ENCODE measurements at regions not wholly inside any gene's neighbourhood (a gene's known extent, or its start where the extent isn't known, plus 50 kb on each side); places are given as distances from the start of the nearest gene placed in this dataset.
"Not testable (repeated sequence)": the region's sequence is repeated elsewhere in the genome, so short reads cannot be mapped to it uniquely, and the experiment has no call there.

DNA sequence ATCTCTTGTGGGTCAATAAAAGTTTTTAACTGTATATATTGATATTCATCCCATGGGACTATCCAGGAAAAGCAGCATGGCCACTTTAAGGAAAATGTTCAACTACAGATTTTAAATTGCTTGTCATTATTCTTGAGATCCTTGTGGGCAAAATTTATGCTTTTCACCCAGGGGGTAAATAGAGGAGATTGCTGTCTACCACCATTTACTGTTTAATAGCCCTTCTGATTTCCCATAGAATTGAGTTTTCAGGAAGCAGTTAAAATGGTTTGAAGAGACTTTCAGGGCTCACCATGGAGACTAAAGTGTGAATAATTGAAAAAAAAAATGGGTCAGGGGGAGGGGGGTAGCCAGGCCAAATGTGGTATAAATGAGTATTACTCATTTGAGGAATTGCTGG, 901.1 kb upstream of the POT1 start:
- no peak for DNase-seq

DNA sequence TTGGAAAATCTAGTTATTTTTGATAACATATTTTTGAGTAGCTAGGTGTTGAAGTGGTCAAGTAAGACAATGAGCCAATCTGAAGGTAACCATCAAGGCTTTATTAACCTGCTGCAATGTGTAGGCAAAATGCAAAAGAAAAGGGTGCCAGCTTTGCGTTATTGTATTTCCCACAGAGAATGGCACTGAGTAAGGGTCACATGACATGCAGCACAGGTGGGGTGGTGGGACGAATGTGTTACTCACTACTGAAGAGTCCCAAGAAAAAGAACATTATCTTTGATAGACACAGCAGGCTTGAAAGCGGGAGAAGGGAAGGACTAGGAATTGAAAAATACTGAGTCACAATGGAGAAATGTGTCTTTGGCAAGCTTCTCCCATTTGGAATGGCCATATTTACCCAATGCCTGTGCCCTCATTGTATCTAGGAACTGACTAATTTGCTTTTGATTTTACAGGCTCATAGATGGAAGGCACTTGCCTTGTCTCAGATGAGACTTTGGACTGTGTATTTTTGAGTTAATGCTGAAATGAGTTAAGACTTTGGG, 898.6 kb upstream of the POT1 start:
- no peak for DNase-seq

DNA sequence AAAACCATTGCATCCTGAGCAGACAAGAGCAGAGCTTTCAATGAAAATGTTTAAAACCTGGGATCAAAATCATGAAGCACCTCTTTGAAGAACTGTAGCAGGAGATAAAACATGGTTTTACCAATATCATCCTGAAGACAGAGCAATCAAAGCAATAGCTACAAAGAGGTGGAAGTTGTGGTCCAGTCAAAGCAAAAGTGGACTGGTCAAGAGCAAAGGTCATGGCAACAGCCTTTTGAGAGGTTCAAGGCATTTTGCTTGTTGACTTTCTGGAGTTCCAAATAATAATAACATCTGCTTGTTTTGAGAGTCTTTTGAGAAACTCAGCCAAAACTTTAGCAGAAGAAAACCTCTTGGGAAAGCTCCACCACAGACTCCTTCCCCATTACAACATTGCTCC, 893.9 kb upstream of the POT1 start:
- no peak for DNase-seq

DNA sequence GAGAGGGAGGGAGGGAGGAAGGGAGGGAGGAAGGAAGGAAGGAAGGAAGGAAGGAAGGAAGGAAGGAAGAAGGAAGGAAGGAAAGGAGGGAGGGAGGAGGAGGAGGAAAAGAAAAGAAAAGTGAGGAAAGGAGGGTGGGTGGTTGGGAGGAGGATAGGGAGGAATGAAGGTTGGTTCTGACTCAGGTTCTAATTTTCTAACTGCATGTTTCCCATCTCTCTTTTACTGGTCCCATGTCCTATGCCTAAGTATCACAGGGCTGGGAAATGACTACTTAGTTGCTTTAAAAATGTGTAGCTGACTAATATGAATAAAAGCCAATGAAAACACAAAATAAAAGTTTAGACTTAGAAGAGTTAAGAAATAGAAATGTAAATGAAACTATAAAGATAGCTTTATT, 890.9 kb upstream of the POT1 start:
- DNase-seq, result no peak

DNA sequence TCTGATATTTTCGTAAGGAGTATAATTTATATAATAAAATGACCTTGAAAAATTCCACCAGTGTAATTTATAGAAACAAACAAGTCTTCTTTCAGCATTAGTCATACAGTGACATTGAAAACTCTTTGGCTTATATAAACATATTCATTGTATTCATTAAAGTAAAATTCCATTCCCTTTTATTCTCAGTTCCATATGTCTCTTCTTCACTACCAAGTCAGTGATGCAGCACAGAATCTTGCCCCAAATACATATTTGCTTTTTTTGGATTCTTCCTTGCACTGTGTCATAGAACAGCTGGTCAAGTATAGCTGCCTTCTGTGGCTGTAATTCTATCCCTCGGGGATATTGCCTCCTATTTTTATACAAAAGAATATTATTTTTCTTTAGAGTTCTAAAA, 884.5 kb upstream of the POT1 start:
- no peak for DNase-seq

DNA sequence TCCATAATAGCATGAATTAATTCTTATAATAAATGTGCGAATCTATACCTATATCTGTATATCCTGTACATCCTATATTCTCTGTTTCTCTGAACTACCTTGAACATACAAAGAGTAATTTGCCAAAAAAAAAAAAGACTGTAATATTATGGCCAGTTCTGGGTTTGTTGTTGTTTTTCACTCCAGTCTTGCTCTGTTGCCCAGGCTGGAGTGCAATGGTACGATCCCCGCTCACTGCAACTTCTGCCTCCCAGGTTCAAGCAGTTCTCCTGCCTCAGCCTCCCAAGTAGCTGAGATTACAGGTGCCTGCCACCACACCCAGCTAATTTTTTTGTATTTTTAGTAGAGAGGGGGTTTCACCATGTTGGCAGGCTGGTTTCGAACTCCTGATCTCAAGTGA, 876.9 kb upstream of the POT1 start:
- not testable (repeated sequence) for DNase-seq

DNA sequence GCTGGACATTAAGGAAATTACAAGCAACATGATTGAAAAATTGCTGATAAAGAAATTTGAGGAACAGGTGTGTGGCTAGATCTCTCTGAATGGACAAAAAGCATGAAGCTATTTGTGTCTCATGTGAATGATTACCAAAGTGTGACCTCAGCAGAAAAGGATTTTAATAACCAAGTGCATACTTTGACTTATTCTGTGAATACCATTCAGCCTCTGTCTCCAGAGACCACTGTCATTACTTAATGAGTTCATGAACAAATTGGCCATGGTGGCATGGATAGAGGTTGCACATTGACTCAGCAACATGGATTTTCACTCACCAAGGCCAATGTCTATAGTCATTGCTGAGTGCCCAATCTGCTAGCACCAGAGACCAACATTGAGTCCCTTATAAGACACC, 874.6 kb upstream of the POT1 start:
- no peak for DNase-seq

DNA sequence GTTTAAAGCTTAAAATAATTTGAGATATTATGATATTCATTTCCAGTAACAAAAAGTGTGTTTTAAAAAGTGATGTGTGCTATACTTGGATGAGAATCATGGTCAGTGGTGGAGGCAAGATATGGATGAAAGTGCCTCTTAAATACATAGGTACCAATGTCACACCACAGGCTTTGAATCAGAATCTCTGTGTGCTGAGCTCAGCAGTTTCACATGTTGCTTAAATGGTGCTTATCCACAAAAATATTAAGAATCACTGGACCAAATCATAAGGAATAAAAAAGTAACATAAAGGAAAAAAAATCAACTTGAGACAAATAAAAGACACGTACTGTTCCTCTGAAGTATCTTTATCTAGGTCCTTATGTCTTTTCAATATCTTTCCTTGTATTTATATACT, 850.5 kb upstream of the POT1 start:
- DNase-seq, result no peak

GRCh38 chr7:125775317-125775716, 845.7 kb upstream of the POT1 start:
- no peak for DNase-seq

GRCh38 chr7:125773113-125773785, 843.6 kb upstream of the POT1 start:
- no peak for DNase-seq

DNA sequence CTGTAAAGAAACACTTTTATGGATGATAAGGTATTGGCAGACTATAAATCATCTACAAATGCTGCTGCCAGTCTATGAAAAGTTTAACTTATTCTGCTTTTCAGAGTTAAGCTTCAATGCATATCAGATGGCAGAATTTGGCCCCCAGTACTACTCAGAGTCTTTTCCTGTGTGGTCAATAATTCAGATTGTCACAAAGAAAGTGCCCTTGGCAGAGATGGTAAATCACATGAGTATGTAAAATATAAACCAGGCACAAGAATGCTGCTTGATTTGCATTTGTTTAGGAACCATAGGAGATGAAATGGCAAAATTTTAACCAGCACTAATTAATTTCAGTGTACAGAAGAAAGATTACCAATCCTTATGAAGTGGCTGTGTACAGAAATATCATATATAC, 818.3 kb upstream of the POT1 start:
- DNase-seq, result no peak

GRCh38 chr7:125746510-125746909, 816.9 kb upstream of the POT1 start:
- DNase-seq, result no peak

DNA sequence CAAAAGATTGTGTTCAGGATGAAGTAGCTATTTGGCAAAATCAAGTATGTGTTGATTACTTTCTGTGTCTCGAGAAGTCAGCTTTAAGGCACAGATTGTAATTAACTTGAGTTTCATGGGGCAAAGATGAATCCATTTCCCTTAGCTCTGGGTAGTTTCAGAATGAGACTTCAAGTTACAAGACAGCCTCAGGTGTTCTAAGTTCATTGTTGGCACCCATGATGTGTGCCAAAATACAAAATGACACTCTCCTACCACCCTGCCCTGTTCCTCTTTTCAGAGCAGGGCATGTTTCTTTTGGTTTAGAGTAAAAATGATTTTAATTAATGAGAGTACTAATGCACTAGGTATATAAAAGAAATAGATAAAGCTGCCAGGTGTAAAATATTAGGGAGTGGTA, 797.6 kb upstream of the POT1 start:
- no peak for DNase-seq

- DNase-seq, result no peak
Observed at GRCh38 chr7:125695626-125696025, 766.0 kb upstream of the POT1 start.

GRCh38 chr7:125683156-125683555, 753.5 kb upstream of the POT1 start:
- DNase-seq, result no peak

DNA sequence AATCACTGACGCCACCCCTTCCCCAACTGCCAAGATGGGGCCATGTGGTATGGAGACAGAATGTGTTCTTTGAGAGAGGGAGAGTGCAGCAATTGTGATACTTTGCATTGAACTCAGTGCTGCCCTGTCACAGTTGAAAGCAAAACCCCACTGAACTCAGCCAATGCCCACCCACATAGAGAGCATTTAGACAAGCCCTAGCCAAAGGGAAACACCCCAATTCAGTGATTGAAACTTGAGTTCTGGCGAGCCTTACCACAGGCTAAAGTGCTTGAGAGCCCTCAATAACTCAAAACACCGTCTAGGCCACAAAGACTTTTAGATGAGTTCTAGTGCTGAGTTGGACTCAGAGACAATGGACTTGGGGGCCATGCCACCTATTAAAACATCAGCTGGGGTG, 751.9 kb upstream of the POT1 start:
- no peak for DNase-seq

GRCh38 chr7:125678771-125679170, 749.1 kb upstream of the POT1 start:
- no peak for DNase-seq

DNA sequence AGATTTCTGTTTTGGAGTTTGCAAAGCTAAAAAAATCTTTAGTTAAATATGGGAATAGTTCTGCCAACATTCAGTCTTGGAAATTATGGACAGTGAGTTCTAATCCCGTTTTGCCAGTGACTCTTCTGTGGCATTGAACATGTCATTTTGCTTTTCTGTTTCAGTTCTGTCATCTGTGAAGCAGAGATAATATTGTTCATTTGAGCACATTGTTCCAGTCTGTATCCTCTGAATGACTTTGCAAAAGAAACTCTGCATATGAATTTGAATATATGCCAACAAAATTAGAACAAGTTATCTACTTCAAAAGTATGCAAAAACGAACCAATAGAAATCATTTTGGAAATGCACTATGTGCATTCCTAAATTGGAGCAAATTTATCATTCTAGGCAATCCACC, 746.0 kb upstream of the POT1 start:
- no peak for DNase-seq

GRCh38 chr7:125675169-125675568, 745.5 kb upstream of the POT1 start:
- DNase-seq, result no peak

DNA sequence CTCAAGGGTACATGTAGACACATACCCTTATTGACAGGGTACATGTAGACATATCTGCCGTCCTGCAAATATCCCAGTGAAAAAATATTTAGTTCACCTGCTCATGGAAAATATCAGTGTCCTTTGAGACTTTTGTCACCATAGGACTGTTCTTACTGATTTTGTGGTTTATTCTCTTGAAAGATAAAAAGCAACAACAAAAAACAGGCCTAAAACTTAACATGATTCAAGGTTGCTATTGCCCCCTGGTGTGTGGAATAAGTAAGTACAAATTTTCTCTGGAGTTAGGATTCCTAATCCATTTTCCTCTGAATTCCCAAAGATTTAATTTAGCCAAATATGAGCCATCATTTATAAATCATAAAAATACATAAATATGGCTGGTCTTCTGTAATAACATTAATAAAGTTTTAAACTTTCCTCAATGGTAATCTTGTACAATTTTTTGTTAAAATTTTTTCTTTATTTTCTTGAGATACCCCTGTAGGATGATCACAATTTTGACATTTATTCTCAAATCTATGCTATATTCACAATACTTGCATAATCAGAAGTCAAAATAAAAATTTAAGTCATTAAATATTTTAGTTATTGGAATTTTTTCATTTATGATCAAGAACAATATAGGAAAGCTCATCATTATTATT, 741.4 kb upstream of the POT1 start:
- DNase-seq, result peak; percentile 12 to 15

DNA sequence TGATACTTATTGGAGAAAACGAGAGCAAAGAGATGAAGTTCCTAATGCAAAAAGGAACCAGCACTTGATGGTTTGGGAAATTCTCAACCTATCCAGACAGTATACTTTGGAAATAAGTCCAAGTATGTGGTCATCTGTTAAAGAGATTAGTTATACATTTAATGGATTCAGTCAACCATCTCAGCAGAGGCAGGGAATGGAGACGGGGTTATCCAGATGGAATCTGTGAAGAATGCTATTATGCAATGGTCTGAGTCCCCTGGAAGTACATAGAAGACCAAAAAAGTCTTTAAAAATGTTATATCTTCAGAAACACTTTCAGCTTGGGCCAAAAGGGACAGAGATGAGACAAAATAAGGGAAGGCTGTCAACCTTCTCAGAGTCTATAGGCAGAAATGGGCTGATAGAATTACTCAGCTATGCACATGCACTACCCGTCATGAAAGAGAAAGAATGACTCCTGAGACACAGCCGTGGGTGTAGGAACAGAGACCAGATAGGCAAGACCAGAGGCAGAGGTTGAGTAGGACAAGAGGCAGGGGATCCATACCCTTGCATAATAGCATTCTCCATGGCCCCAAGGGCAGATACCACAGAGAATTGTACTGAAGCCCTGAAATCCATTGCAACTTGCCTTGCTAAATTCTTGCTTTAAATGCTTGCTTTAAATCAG, 738.8 kb upstream of the POT1 start:
- no peak for DNase-seq

- DNase-seq, result no peak
Observed at GRCh38 chr7:125664625-125665024, 735.0 kb upstream of the POT1 start.

DNA sequence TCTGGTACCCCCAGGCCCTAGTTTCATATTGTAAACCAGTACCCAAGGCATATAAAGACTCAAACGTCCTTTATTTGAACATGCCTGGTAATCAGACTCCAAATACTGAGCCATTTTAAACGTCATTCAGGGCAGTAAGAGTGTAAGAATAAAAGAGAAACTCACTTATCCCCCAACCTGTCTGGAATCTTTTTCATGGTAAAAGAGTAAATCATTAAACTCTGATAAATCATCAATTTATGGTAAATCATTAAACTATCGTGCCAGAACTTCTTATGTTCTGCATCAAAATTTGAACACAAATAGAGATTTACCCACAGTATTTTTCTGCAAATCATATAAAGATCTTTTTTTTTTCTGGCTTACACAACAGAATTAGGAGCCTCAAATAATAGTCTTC, 734.3 kb upstream of the POT1 start:
- no peak for DNase-seq

DNA sequence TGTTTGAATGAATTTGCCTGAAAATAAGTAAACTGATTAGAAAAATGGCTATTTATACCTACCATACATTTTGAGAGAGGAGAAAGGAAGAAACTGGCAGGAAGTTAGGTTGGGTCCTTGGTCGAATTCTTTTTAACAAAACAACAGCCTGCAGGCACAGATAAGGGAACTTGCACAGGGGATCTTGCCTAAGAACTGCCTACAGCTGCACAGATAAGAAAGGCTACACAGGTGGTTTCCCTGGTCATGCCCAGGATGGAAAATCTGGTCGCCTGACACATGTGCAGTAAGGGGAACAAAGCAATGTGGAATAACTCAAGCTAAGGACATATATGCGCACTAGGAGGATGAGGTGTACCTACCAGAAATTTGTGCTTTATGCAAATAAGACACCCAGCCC, 732.1 kb upstream of the POT1 start:
- DNase-seq, result no peak

All from inflammatory macrophage (primary cell).